HL-60 (cell line): ENCODE measurements at regions not wholly inside any gene's neighbourhood (a gene's known extent, or its start where the extent isn't known, plus 50 kb on each side); places are given as distances from the start of the nearest gene placed in this dataset.
"Not testable (repeated sequence)": the region's sequence is repeated elsewhere in the genome, so short reads cannot be mapped to it uniquely, and the experiment has no call there.

Experiments
- DNase-seq, 2 experiments: peaks; one replicate each; pipeline ENCODE4 v3.0.0-alpha.2; 2010 to 2020; ENCODE audit warnings: low read depth in 1 of 2, low spot score in 1 of 2
- H3K27ac ChIP-seq: fragments of 250-450 bp; sonication (Bioruptor Pico); replicated peaks from 2 replicates; pipeline ENCODE4 v1.5.1; 2020; ENCODE audit warnings: mild to moderate bottlenecking, moderate library complexity
- H3K27me3 ChIP-seq: fragments of 250-450 bp; sonication (Bioruptor Pico); 2 replicates; pipeline ENCODE4 v1.5.1; 2021; ENCODE audit warnings: mild to moderate bottlenecking, moderate library complexity; ENCODE audit not compliant: insufficient read depth, poor library complexity, severe bottlenecking
- H3K4me3 ChIP-seq: replicated peaks from 2 replicates; pipeline ENCODE4 v1.5.1; 2011; ENCODE audit warnings: mild to moderate bottlenecking, control low read depth, low read length; ENCODE audit not compliant: insufficient read depth
- CTCF ChIP-seq: IDR thresholded peaks from one replicate; pipeline ENCODE4 v1.5.1; 2011; ENCODE audit warnings: low read length, control low read depth, inconsistent platforms; ENCODE audit not compliant: insufficient read depth
- GABPA ChIP-seq: IDR thresholded peaks from 2 replicates; pipeline ENCODE4 v1.6.1; 2012; ENCODE audit warnings: low read depth
- POLR2AphosphoS5 ChIP-seq: IDR thresholded peaks from 2 replicates; pipeline ENCODE4 v1.6.1; 2012; ENCODE audit warnings: low read depth
- REST ChIP-seq: IDR thresholded peaks from 2 replicates; pipeline ENCODE4 v1.6.1; 2012; ENCODE audit warnings: low read depth; ENCODE audit not compliant: insufficient replicate concordance
- SPI1 ChIP-seq: IDR thresholded peaks from 2 replicates; pipeline ENCODE4 v1.6.1; 2012; ENCODE audit warnings: low read depth, mild to moderate bottlenecking, borderline replicate concordance

GRCh38 chr3:178139116-178139515, 397.1 kb upstream of the KCNMB2 start:
- H3K4me3 ChIP-seq: no peak overlapping the region
- no peak for DNase-seq
- TF ChIP-seq POLR2AphosphoS5 (no peak), GABPA (no peak), CTCF (no peak), SPI1 (no peak), REST (no peak)
- no peak overlapping the region for H3K27ac ChIP-seq
- no peaks in the 10 kb centered on the region for H3K27me3 ChIP-seq

GRCh38 chr3:178140531-178141304, 395.5 kb upstream of the KCNMB2 start:
- no peak for DNase-seq
- Histone ChIP-seq H3K27ac (no peak overlapping the region), H3K27me3 (no peaks in the 10 kb centered on the region), H3K4me3 (no peak overlapping the region)
- no peak for TF ChIP-seq CTCF
- TF ChIP-seq GABPA: no peak
- TF ChIP-seq SPI1: no peak
- no peak for TF ChIP-seq POLR2AphosphoS5
- no peak for TF ChIP-seq REST

- not testable (repeated sequence) for H3K27ac ChIP-seq, DNase-seq, H3K4me3 ChIP-seq, H3K27me3 ChIP-seq
Observed at GRCh38 chr3:178141305-178141684, 394.9 kb upstream of the KCNMB2 start.

GRCh38 chr3:178146406-178146831, 389.8 kb upstream of the KCNMB2 start:
- DNase-seq: no peak
- TF ChIP-seq SPI1: no peak
- no peak for TF ChIP-seq REST
- no peak for TF ChIP-seq CTCF
- no peak for TF ChIP-seq GABPA
- no peak for TF ChIP-seq POLR2AphosphoS5

More at GRCh38 chr3:178146406-178146831, 389.8 kb upstream of the KCNMB2 start:
- Histone ChIP-seq H3K4me3 (no peak overlapping the region), H3K27me3 (no peaks in the 10 kb centered on the region), H3K27ac (no peak overlapping the region)
